ENCODE measurements at regions not wholly inside any gene's neighbourhood (a gene's known extent, or its start where the extent isn't known, plus 50 kb on each side); places are given as distances from the start of the nearest gene placed in this dataset.

DNA sequence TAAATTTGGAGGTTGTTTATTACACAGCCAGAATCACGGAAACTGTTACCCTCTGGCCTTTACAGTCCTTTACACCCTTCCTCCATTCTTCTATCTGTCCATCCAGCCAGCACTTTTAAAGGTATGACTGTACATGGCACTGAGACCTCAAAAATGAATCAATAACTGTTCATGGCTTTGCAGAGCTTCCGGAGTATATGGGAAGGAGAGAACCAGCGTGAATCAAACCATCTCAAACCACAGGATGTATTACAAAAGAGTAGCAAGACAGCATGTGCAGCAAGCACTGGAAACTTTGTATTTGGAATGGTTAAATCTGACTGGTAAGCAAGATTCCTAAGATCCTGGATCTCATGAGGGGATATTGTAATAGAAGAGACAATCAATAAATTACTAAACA is 228.5 kb upstream of the CASK start:
- no peak for DNase-seq

DNA sequence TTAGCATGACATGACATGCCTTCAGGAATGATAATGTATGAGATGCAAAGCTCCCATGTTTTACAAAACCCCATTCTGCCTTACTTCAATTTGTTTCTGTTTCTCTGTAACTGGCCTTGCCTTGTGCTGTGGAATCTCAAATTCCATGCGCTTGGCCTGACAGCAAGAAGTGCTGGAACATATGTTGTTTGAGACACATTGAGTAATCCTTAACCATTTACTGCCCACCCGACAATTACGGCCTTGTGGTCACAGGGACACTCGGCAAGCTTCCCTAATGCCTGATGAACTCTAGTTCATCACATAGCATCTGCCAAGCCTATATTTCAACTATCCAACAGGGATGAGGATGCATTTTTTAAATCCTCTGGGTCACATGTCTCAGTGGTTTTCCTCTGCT is 226.4 kb upstream of the CASK start:
- DNase-seq: no peak

- no peak for DNase-seq
Measured at GRCh38 chrX:42149281-42149680, 225.9 kb upstream of the CASK start.

DNA sequence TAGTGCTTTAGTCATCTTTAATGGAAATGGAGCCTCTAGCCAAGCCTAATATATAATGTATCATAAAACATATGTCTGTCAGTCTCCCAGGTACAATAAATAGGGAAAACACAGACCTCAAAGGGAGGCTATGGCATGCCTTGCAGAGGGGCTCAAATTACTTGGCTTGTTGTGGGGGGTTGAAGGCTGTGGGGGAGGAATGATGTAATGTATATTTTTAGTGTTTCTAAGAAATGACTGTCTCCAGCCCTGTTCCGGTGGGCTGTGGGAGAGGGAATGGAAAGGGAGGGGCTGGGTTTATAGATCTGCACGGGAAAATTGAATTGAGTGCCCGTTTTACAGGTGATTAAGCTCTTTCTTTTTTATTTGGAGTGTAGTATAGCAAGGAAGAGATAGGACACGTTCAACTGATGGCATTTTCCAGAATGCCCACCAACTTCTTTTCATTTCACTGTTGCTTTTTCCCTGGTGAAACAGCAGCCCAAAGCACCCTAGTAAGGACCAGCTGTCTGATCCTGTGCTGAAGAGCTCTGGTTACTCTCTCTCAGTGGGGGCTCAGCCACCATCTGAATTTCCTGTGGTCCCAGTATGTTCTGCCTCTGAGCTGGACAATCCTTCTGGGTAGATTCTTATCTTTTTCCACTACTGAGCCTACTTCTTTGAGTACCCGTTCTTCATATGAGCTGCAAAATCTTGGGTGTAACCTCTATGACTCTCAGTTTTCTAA is 220.7 kb upstream of the CASK start:
- DNase-seq: no peak

GRCh38 chrX:42140320-42140719 is 217.0 kb upstream of the CASK start:
- no peak for DNase-seq

DNA sequence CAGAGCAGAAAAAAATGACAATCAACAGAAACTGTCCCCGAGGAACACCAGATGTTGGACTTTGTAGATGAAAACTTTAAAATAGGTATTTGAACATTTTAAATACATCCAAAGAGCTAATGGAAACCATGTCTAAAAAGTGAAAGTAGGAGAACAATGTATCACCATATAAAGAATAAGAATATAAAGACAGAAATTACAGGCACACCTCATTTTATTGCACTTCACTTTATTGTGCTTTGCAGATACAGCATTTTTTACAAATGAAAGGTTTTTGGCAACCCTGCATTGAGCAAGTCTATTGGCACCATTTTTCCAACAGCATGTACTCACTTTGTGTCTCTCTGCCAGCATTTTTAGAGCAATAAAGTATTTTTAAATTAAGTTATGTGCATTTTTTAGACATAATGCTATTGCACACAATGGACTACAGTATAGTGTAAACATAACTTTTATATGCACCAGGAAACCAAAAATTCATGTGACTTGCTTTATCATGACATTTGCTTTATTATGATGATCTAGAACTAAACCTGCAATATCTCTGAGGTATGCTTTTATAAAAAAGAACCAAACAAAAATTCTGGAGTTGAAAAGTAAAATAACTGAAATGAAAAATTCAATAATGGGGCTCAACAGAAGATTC is 212.4 kb upstream of the CASK start:
- no peak for DNase-seq

- no peak for DNase-seq
Measured at GRCh38 chrX:42131856-42132255, 208.5 kb upstream of the CASK start.

DNA sequence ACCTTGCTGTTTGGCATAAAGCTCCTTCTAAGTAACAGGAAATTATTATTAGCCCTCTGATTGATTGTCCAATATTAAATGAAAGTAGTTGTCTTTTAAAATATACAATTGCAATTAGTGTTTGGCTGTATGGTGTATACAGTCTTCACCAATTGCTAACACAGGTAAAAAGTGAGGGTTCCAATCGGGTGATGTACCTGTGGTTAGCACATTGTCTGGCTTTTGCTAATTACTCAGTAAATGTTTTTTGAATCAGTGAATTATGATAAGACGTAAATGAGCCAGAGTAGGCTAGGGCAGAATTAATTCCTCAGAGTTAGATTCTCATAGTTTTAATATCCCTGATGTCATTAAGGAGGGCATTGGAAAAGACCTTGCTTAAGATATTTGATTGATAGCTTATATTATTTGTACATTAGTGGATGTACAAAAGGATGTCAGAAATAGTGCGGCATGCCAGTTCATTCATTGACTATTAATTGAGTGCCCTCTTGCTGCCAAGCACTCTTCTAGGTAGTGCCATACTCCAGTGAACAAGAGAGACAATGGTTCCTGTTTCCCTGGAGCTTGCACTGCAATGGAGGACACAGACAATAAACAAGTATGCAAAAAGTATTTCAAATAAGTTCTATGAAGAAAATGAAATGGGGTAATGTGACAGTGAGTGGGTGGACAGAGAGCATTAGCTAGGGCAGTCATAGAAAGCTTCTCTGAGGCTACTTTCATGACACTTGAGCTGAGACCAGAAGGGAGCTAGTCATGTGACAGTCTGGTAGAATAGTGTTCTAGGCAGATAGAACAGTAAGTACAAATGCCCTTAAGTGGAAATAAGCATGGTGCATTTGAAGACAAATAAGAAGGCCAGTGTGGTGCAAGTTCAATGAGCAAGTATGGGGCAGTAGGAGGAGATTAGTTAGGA is 205.9 kb upstream of the CASK start:
- no peak for DNase-seq

DNA sequence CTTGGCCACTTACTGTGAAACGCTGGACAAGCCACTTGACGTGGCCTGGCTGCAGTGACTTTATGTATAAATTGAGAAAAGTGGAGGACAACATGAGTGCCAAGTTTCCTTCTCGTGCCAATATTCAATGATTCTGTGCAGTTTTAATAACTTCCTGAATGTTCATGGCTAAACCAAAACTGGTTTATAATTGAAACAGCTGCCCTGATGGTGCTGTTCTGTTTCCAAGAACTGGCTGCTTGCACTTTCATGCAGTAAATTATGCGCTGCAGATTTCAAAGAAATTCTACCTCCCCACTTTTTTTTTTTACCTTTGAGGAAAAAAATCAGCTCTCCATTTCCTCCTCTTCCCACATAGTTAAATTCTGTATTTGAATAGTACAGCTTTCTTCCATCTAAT is 205.2 kb upstream of the CASK start:
- no peak for DNase-seq

GRCh38 chrX:42128020-42128419 is 204.7 kb upstream of the CASK start:
- DNase-seq: no peak

- DNase-seq: no peak
Measured at GRCh38 chrX:42127563-42127962, 204.2 kb upstream of the CASK start.

GRCh38 chrX:42123369-42123768 is 200.0 kb upstream of the CASK start:
- DNase-seq: no peak

- no peak for DNase-seq
Measured at GRCh38 chrX:42119076-42119475, 195.7 kb upstream of the CASK start.

- no peak for DNase-seq
Measured at GRCh38 chrX:42117318-42117717, 194.0 kb upstream of the CASK start.

GRCh38 chrX:42109428-42109827 is 186.1 kb upstream of the CASK start:
- no peak for DNase-seq

- DNase-seq: peak; percentile 3
Measured at GRCh38 chrX:42107495-42108488, 184.4 kb upstream of the CASK start.

DNA sequence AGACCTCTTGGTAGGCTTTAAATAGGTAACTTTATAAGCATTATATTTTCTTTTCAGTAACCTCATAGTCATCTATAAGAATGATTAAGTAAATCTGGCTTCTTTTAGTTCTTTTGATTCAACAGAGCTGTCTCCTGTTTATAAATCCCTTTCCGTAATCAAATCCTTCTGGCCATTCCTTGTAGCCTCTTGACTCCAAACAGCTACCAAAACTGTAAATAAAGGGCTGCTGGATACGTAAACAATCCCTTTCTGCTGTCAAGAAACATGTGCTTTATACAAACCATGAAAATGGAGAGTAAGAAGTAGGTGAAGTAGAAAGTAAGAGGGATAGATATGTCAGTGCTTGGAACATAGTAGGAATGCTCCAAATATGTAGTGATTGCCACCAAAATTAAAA is 183.2 kb upstream of the CASK start:
- DNase-seq: no peak

GRCh38 chrX:42102586-42103282 is 179.4 kb upstream of the CASK start:
- DNase-seq: no peak

GRCh38 chrX:42098900-42099299 is 175.5 kb upstream of the CASK start:
- no peak for DNase-seq

DNA sequence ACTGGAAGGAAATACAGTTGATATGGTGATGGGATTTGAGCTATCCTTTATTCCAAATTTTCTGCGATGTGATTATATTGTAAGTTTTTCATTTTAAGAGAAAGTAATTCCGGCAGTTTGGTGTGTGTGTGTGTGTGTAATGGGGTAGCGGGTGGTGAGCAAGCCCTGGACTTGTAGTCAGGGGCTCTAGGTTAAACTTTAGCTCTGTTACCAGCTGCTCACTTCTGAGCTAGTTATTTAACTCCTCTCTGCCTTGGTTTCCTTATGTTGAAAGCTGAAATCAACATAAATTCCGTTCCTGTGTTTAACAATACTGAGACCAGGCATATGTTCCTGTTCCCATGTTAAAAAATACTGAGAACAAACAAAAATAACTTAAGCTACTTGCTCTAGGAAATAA is 174.1 kb upstream of the CASK start:
- no peak for DNase-seq

DNA sequence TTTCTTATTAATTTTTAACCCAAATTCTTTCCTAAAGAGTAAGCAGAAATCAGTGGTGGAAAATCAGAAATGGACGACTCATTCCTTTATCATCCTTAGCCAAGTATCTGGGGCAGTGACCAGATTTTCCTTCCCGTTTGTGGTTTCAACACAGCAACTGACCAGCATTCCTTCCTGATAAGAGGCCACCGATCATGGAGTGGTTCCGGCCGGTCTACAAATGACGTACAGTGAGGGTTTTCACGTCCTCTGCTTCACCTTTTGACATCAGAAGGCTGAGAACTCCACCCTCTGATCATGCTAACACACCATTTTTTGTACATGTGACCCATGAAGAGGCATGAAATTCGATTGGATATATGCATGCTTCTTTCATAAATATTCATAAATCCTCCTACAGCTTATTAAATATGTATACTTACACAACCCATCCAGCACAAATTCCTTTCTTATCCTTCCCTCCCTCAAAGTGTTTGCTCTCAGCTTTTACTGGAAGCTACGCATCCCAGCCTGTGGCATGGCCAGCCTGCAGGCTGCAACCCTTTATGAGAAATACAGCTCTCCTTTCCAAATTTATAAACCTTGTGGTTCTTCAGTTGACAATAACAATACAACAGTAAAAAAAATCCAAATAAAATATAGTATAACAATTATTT is 173.0 kb upstream of the CASK start:
- no peak for DNase-seq

Measured in stimulated activated CD4-positive, alpha-beta T cell treated with anti-CD3 and anti-CD28 coated beads, Interleukin-4, amount 100 ng/mL, for 1 hour (primary cell).